ENCODE measurements at regions not wholly inside any gene's neighbourhood (a gene's known extent, or its start where the extent isn't known, plus 50 kb on each side); places are given as distances from the start of the nearest gene placed in this dataset.

GRCh38 chr2:15807418-15808203, 132.7 kb upstream of the MYCN start:
- TF ChIP-seq, protein P1, sequence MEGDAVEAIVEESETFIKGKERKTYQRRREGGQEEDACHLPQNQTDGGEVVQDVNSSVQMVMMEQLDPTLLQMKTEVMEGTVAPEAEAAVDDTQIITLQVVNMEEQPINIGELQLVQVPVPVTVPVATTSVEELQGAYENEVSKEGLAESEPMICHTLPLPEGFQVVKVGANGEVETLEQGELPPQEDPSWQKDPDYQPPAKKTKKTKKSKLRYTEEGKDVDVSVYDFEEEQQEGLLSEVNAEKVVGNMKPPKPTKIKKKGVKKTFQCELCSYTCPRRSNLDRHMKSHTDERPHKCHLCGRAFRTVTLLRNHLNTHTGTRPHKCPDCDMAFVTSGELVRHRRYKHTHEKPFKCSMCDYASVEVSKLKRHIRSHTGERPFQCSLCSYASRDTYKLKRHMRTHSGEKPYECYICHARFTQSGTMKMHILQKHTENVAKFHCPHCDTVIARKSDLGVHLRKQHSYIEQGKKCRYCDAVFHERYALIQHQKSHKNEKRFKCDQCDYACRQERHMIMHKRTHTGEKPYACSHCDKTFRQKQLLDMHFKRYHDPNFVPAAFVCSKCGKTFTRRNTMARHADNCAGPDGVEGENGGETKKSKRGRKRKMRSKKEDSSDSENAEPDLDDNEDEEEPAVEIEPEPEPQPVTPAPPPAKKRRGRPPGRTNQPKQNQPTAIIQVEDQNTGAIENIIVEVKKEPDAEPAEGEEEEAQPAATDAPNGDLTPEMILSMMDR (IDR thresholded peaks at IDR 0.05; ENCODE audit: low read depth, low read length), result no peak
- TF ChIP-seq EZH2phosphoT487 (IDR thresholded peaks at IDR 0.05; ENCODE audit: low read depth), result no peak

Measured in OCI-LY3 (cell line).